NCI-H2227 treated with DMSO at 0.1 percent for 48 hours (cell line): ENCODE measurements at regions not wholly inside any gene's neighbourhood (a gene's known extent, or its start where the extent isn't known, plus 50 kb on each side); places are given as distances from the start of the nearest gene placed in this dataset.
A peak's percentile ranks its signal among the peaks of the same experiment; 100 is the strongest.

Experiments used
- DNase-seq: peaks from one replicate; lab custom pipeline; 2025; lab: John Stamatoyannopoulos, UW

- DNase-seq = no peak
These were observed 351.1 kb downstream of the MIAT start for GRCh38 chr22:27008454-27008853.

GRCh38 chr22:27011133-27011532 is 353.7 kb downstream of the MIAT start:
- no peak for DNase-seq

GRCh38 chr22:27011717-27012116 is 354.3 kb downstream of the MIAT start:
- DNase-seq = no peak

GRCh38 chr22:27019827-27020226 is 362.4 kb downstream of the MIAT start:
- DNase-seq = no peak

- no peak for DNase-seq
These were observed 365.0 kb downstream of the MIAT start for GRCh38 chr22:27022274-27022895.

- peak; percentile 8 for DNase-seq
These were observed 365.5 kb downstream of the MIAT start for GRCh38 chr22:27022896-27023361.

GRCh38 chr22:27023591-27023990 is 366.2 kb downstream of the MIAT start:
- DNase-seq = no peak

GRCh38 chr22:27024982-27025381 is 367.6 kb downstream of the MIAT start:
- no peak for DNase-seq

- DNase-seq = no peak
These were observed 370.7 kb downstream of the MIAT start for GRCh38 chr22:27028093-27028492.

- no peak for DNase-seq
These were observed 372.3 kb downstream of the MIAT start for GRCh38 chr22:27029584-27030130.

GRCh38 chr22:27032091-27032761 is 374.8 kb downstream of the MIAT start:
- DNase-seq = no peak

- no peak for DNase-seq
These were observed 384.4 kb downstream of the MIAT start for GRCh38 chr22:27041745-27042310.

GRCh38 chr22:27043262-27043661 is 385.9 kb downstream of the MIAT start:
- DNase-seq = no peak

GRCh38 chr22:27045103-27045947 is 387.9 kb downstream of the MIAT start:
- DNase-seq = no peak

- no peak for DNase-seq
These were observed 388.7 kb downstream of the MIAT start for GRCh38 chr22:27046086-27046485.

GRCh38 chr22:27046603-27047002 is 389.2 kb downstream of the MIAT start:
- no peak for DNase-seq

- DNase-seq = no peak
These were observed 393.4 kb downstream of the MIAT start for GRCh38 chr22:27050771-27051170.

- no peak for DNase-seq
These were observed 394.0 kb downstream of the MIAT start for GRCh38 chr22:27051407-27051806.

- no peak for DNase-seq
These were observed 400.3 kb downstream of the MIAT start for GRCh38 chr22:27057717-27058116.

GRCh38 chr22:27060190-27060589 is 402.8 kb downstream of the MIAT start:
- DNase-seq = no peak

- no peak for DNase-seq
These were observed 405.5 kb downstream of the MIAT start for GRCh38 chr22:27062910-27063309.

- no peak for DNase-seq
These were observed 406.0 kb downstream of the MIAT start for GRCh38 chr22:27063406-27063805.
